ENCODE measurements at regions not wholly inside any gene's neighbourhood (a gene's known extent, or its start where the extent isn't known, plus 50 kb on each side); places are given as distances from the start of the nearest gene placed in this dataset.

DNA sequence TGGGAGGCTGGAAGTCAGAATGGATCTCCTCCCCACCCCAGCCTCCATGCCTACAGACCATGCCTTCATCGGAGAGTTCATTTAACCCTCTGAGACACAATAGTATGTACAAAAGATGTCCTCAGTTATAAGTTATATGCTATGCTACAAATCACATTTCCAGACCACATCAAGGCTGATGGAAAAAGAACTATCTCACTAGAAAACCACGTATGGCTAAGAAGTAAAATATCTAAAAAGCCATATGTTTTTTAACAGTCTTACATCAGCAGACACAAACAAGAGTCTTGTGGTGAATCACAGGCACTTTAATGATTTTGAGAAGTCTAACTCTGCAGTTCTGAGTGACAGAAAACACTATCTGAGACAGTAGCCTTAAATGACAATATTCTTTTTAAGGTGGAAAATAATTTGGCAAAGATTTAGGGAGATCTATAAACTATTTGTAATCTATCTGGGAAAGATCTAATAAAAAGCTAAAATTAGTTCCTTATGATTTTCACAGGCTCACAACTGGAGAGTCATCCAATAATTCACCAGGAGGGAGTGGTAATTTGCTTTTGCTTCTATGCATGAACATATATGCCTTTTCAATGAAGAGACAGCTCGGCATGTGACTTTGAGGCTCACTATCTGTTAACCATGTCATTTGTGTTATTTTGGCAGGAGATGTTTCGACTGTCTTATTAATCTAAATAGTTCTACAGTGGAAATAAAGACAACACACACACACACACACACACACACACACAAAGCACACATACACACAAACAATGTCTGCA, 197.5 kb downstream of the IRS1 start:
- DNase-seq (ENCODE audit: insufficient read length, low spot score), result no peak
- no peak for FAIRE-seq
- TF ChIP-seq PAX5 (IDR thresholded peaks at IDR 0.05; ENCODE audit: insufficient read depth, low read length, severe bottlenecking) (no peak), SPI1 (IDR thresholded peaks at IDR 0.05; ENCODE audit: low read depth, low read length) (no peak), POU2F2 (IDR thresholded peaks at IDR 0.05; ENCODE audit: low read depth, low read length) (no peak), POLR2A (IDR thresholded peaks at IDR 0.05; ENCODE audit: low read depth, low read length) (no peak), TAF1 (IDR thresholded peaks at IDR 0.05; ENCODE audit: low read depth, low read length) (no peak), POLR2AphosphoS5 (IDR thresholded peaks at IDR 0.05; ENCODE audit: low read depth, low read length) (no peak)

DNA sequence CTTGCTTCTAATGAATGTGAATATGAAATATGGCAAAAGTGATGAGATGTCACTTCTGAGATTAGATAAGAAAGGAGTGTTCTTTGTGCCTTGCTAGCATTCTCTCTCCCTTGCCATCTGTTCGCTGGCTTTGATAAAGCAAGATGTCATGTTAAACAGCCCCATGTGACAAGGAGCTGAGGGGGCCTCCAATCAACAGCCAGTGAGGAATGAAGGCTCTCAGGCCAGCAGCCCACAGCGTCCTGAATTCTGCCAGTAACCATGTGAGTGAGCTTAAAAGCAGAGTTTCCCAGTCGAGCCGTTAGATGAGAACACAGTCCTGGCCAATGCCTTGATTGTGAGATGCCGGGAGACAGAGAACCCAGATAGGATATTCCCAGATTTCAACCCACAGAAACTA, 198.8 kb downstream of the IRS1 start:
- DNase-seq (ENCODE audit: insufficient read length, low spot score), result no peak
- FAIRE-seq, result no peak
- TF ChIP-seq POLR2A (IDR thresholded peaks at IDR 0.05; ENCODE audit: low read depth, low read length), result no peak
- no peak for TF ChIP-seq SPI1 (IDR thresholded peaks at IDR 0.05; ENCODE audit: low read depth, low read length)
- TF ChIP-seq TAF1 (IDR thresholded peaks at IDR 0.05; ENCODE audit: low read depth, low read length), result no peak
- no peak for TF ChIP-seq POU2F2 (IDR thresholded peaks at IDR 0.05; ENCODE audit: low read depth, low read length)
- TF ChIP-seq POLR2AphosphoS5 (IDR thresholded peaks at IDR 0.05; ENCODE audit: low read depth, low read length), result no peak
- TF ChIP-seq PAX5 (IDR thresholded peaks at IDR 0.05; ENCODE audit: insufficient read depth, low read length, severe bottlenecking), result no peak

DNA sequence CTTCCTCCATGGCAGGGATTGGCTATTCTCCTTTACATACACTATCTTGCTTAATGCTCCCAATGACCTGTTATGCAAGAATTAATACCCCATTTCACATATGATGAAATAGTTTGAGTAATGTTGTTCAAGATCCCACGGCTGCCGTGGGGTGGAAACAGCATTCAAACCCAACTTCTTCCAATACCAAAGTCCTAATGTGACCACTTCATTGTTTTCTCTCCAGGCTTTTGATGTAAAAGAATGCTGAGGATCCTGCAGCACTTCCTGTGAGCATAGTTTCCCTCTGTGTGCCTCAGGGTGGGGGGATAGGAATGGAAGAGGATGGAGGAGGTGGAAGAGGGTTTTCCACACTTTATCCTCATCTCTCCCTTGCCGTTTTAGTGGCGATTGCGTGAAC, 199.4 kb downstream of the IRS1 start:
- no peak for FAIRE-seq
- no peak for TF ChIP-seq SPI1 (IDR thresholded peaks at IDR 0.05; ENCODE audit: low read depth, low read length)
- DNase-seq (ENCODE audit: insufficient read length, low spot score), result no peak

DNA sequence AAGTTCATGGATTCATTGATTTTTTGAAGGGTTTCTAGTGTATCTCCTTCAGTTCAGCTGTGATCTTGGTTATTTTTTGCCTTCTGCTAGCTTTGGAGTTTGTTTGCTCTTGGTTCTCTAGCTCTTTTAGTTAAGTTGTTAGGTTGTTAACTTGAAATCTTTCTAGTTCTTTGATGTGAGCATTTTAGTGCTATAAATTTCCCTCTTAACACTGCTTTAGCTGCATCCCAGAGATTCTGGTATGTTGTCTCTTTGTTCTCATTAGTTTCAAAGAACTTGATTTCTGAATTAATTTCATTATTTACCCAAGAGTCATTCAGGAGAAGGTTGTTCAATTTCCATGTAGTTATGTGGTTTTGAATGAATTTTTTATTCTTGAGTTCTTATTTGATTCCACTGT, 210.6 kb downstream of the IRS1 start:
- DNase-seq (ENCODE audit: insufficient read length, low spot score), result no peak
- FAIRE-seq, result no peak
- no peak for TF ChIP-seq POLR2A (IDR thresholded peaks at IDR 0.05; ENCODE audit: low read depth, low read length)
- TF ChIP-seq POLR2AphosphoS5 (IDR thresholded peaks at IDR 0.05; ENCODE audit: low read depth, low read length), result no peak
- no peak for TF ChIP-seq SPI1 (IDR thresholded peaks at IDR 0.05; ENCODE audit: low read depth, low read length)
- no peak for TF ChIP-seq TAF1 (IDR thresholded peaks at IDR 0.05; ENCODE audit: low read depth, low read length)
- no peak for TF ChIP-seq PAX5 (IDR thresholded peaks at IDR 0.05; ENCODE audit: insufficient read depth, low read length, severe bottlenecking)
- no peak for TF ChIP-seq POU2F2 (IDR thresholded peaks at IDR 0.05; ENCODE audit: low read depth, low read length)

- DNase-seq (ENCODE audit: insufficient read length, low spot score) (no peak), FAIRE-seq (no peak)
- TF ChIP-seq SPI1 (IDR thresholded peaks at IDR 0.05; ENCODE audit: low read depth, low read length) (no peak), PAX5 (IDR thresholded peaks at IDR 0.05; ENCODE audit: insufficient read depth, low read length, severe bottlenecking) (no peak), POU2F2 (IDR thresholded peaks at IDR 0.05; ENCODE audit: low read depth, low read length) (no peak), TAF1 (IDR thresholded peaks at IDR 0.05; ENCODE audit: low read depth, low read length) (no peak), POLR2A (IDR thresholded peaks at IDR 0.05; ENCODE audit: low read depth, low read length) (no peak), POLR2AphosphoS5 (IDR thresholded peaks at IDR 0.05; ENCODE audit: low read depth, low read length) (no peak)
Observed at GRCh38 chr2:226585130-226585561, 214.5 kb downstream of the IRS1 start.

- DNase-seq (ENCODE audit: insufficient read length, low spot score) (no peak), FAIRE-seq (no peak)
- TF ChIP-seq POLR2AphosphoS5 (IDR thresholded peaks at IDR 0.05; ENCODE audit: low read depth, low read length), result no peak
- no peak for TF ChIP-seq POLR2A (IDR thresholded peaks at IDR 0.05; ENCODE audit: low read depth, low read length)
- TF ChIP-seq POU2F2 (IDR thresholded peaks at IDR 0.05; ENCODE audit: low read depth, low read length), result no peak
Observed at GRCh38 chr2:226584518-226585055, 215.0 kb downstream of the IRS1 start.

DNA sequence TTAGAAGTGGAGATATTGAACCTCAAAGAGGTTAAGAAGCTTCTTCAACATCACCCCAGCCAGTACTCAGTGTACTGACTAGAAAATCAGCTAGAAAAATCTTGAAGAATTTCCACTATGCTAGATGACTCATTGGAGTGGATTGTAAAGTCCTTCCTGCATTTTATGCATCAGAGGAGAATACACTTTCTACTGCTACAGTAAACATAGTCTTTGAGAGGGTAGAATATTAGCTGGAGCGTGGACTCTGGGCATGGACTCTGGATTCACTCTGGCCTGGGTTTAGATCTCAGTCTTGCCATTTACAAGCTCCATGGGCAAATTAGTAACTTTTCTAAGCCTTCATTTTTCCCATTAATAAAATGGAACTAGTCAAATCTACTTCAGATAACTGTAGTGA, 215.9 kb downstream of the IRS1 start:
- TF ChIP-seq PAX5 (IDR thresholded peaks at IDR 0.05; ENCODE audit: insufficient read depth, low read length, severe bottlenecking) (no peak), POLR2A (IDR thresholded peaks at IDR 0.05; ENCODE audit: low read depth, low read length) (no peak), POU2F2 (IDR thresholded peaks at IDR 0.05; ENCODE audit: low read depth, low read length) (no peak), POLR2AphosphoS5 (IDR thresholded peaks at IDR 0.05; ENCODE audit: low read depth, low read length) (no peak), SPI1 (IDR thresholded peaks at IDR 0.05; ENCODE audit: low read depth, low read length) (no peak), TAF1 (IDR thresholded peaks at IDR 0.05; ENCODE audit: low read depth, low read length) (no peak)
- no peak for DNase-seq (ENCODE audit: insufficient read length, low spot score)
- no peak for FAIRE-seq

DNA sequence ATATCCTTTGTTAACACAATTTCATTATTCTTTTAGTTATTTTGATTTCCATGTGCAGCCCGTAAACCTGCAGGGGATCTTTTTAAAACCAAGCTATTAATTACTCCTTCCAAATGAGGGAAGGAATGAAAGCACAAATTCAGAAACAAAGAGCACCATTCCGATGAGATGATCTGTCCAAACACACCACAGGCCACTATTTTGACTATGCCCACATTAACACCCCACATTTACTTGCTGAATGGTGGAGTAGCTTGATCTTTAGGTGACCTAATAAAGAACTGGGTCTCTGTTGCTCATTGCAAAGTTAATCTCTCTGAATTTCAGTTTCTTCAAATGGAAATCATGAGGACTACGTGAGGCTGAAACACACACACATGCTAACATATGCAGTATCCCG, 218.0 kb downstream of the IRS1 start:
- FAIRE-seq (no peak), DNase-seq (ENCODE audit: insufficient read length, low spot score) (no peak)
- TF ChIP-seq POLR2AphosphoS5 (IDR thresholded peaks at IDR 0.05; ENCODE audit: low read depth, low read length) (no peak), PAX5 (IDR thresholded peaks at IDR 0.05; ENCODE audit: insufficient read depth, low read length, severe bottlenecking) (no peak), POU2F2 (IDR thresholded peaks at IDR 0.05; ENCODE audit: low read depth, low read length) (no peak), POLR2A (IDR thresholded peaks at IDR 0.05; ENCODE audit: low read depth, low read length) (no peak), SPI1 (IDR thresholded peaks at IDR 0.05; ENCODE audit: low read depth, low read length) (no peak), TAF1 (IDR thresholded peaks at IDR 0.05; ENCODE audit: low read depth, low read length) (no peak)

DNA sequence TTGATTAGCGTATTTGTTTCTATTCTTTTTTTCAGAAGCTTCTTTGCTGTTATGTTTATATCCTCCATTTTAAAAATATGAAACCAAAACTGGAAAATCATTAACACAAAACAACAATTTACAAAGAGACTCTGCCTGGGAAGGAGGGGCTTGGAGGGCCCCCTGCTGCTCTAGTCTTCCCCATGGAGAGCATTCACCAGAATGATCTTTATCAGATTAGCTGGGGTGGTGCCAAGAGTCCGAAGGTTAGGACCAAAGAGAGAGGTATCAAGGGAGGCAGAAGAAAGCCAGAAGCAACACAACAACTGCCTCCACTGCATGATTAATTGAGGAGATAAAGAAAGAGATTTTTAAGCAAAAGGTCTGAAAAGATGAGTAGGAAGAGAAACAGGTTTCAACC, 218.6 kb downstream of the IRS1 start:
- DNase-seq (ENCODE audit: insufficient read length, low spot score), result no peak
- TF ChIP-seq PAX5 (IDR thresholded peaks at IDR 0.05; ENCODE audit: insufficient read depth, low read length, severe bottlenecking) (no peak), SPI1 (IDR thresholded peaks at IDR 0.05; ENCODE audit: low read depth, low read length) (no peak), POLR2AphosphoS5 (IDR thresholded peaks at IDR 0.05; ENCODE audit: low read depth, low read length) (no peak), POLR2A (IDR thresholded peaks at IDR 0.05; ENCODE audit: low read depth, low read length) (no peak), POU2F2 (IDR thresholded peaks at IDR 0.05; ENCODE audit: low read depth, low read length) (no peak), TAF1 (IDR thresholded peaks at IDR 0.05; ENCODE audit: low read depth, low read length) (no peak)
- FAIRE-seq, result no peak

GRCh38 chr2:226580403-226580802, 219.2 kb downstream of the IRS1 start:
- no peak for FAIRE-seq

More at GRCh38 chr2:226580403-226580802, 219.2 kb downstream of the IRS1 start:
- DNase-seq (ENCODE audit: insufficient read length, low spot score), result no peak
- TF ChIP-seq PAX5 (IDR thresholded peaks at IDR 0.05; ENCODE audit: insufficient read depth, low read length, severe bottlenecking) (no peak), POLR2AphosphoS5 (IDR thresholded peaks at IDR 0.05; ENCODE audit: low read depth, low read length) (no peak)
